GM23338 (cell line): ENCODE measurements at regions not wholly inside any gene's neighbourhood (a gene's known extent, or its start where the extent isn't known, plus 50 kb on each side); places are given as distances from the start of the nearest gene placed in this dataset.

Source experiments
- CTCF ChIP-seq, 2 experiments: fragments of 200-600 bp in 1 of 2; sonication (generic) in 1 of 2; conservative IDR thresholded peaks; 2 replicates each; pipeline versions ENCODE4 v1.5.1 to v1.6.1; 2016 to 2017; ENCODE audit warnings: antibody characterized with exemption in 2 of 2, low read depth in 2 of 2, mild to moderate bottlenecking in 2 of 2, moderate library complexity in 1 of 2
- ETS1 ChIP-seq: IDR thresholded peaks from 2 replicates; pipeline ENCODE4 v1.6.1; 2016; ENCODE audit warnings: antibody characterized with exemption
- EZH2phosphoT487 ChIP-seq: fragments of 200-600 bp; sonication (generic); IDR thresholded peaks from one replicate; pipeline ENCODE4 v1.8.1; 2018; ENCODE audit warnings: antibody characterized with exemption; ENCODE audit not compliant: unreplicated experiment
- JUNB ChIP-seq: IDR thresholded peaks from one replicate; pipeline ENCODE4 v1.6.1; 2016; ENCODE audit warnings: antibody characterized with exemption; ENCODE audit not compliant: unreplicated experiment
- NANOG ChIP-seq: IDR thresholded peaks from 2 replicates; pipeline ENCODE4 v1.6.1; 2016; ENCODE audit warnings: antibody characterized with exemption, borderline replicate concordance
- POLR2AphosphoS5 ChIP-seq: IDR thresholded peaks from 2 replicates; pipeline ENCODE4 v1.6.1; 2016; ENCODE audit warnings: antibody characterized with exemption, low read depth
- STAT1 ChIP-seq: IDR thresholded peaks from one replicate; pipeline ENCODE4 v1.6.1; 2016; ENCODE audit warnings: antibody characterized with exemption; ENCODE audit not compliant: unreplicated experiment
- ZNF114 ChIP-seq: fragments of 250-450 bp; sonication (Bioruptor Pico); IDR thresholded peaks from 2 replicates; pipeline ENCODE4 v1.5.0; 2020; ENCODE audit warnings: mild to moderate bottlenecking, moderate library complexity
- ZNF331 ChIP-seq: fragments of 250-450 bp; sonication (Bioruptor Pico); IDR thresholded peaks from 2 replicates; pipeline ENCODE4 v1.5.0; 2020; ENCODE audit warnings: low read depth, mild to moderate bottlenecking, moderate library complexity
- TF ChIP-seq, protein P1 (sequence below): fragments of 250-450 bp; sonication (Bioruptor Pico); IDR thresholded peaks from 2 replicates; pipeline ENCODE4 v1.5.0; 2020; ENCODE audit warnings: mild to moderate bottlenecking, moderate library complexity

GRCh38 chr3:124610130-124610529 is 120.1 kb upstream of the UMPS start (continued):
- TF ChIP-seq, protein P1, sequence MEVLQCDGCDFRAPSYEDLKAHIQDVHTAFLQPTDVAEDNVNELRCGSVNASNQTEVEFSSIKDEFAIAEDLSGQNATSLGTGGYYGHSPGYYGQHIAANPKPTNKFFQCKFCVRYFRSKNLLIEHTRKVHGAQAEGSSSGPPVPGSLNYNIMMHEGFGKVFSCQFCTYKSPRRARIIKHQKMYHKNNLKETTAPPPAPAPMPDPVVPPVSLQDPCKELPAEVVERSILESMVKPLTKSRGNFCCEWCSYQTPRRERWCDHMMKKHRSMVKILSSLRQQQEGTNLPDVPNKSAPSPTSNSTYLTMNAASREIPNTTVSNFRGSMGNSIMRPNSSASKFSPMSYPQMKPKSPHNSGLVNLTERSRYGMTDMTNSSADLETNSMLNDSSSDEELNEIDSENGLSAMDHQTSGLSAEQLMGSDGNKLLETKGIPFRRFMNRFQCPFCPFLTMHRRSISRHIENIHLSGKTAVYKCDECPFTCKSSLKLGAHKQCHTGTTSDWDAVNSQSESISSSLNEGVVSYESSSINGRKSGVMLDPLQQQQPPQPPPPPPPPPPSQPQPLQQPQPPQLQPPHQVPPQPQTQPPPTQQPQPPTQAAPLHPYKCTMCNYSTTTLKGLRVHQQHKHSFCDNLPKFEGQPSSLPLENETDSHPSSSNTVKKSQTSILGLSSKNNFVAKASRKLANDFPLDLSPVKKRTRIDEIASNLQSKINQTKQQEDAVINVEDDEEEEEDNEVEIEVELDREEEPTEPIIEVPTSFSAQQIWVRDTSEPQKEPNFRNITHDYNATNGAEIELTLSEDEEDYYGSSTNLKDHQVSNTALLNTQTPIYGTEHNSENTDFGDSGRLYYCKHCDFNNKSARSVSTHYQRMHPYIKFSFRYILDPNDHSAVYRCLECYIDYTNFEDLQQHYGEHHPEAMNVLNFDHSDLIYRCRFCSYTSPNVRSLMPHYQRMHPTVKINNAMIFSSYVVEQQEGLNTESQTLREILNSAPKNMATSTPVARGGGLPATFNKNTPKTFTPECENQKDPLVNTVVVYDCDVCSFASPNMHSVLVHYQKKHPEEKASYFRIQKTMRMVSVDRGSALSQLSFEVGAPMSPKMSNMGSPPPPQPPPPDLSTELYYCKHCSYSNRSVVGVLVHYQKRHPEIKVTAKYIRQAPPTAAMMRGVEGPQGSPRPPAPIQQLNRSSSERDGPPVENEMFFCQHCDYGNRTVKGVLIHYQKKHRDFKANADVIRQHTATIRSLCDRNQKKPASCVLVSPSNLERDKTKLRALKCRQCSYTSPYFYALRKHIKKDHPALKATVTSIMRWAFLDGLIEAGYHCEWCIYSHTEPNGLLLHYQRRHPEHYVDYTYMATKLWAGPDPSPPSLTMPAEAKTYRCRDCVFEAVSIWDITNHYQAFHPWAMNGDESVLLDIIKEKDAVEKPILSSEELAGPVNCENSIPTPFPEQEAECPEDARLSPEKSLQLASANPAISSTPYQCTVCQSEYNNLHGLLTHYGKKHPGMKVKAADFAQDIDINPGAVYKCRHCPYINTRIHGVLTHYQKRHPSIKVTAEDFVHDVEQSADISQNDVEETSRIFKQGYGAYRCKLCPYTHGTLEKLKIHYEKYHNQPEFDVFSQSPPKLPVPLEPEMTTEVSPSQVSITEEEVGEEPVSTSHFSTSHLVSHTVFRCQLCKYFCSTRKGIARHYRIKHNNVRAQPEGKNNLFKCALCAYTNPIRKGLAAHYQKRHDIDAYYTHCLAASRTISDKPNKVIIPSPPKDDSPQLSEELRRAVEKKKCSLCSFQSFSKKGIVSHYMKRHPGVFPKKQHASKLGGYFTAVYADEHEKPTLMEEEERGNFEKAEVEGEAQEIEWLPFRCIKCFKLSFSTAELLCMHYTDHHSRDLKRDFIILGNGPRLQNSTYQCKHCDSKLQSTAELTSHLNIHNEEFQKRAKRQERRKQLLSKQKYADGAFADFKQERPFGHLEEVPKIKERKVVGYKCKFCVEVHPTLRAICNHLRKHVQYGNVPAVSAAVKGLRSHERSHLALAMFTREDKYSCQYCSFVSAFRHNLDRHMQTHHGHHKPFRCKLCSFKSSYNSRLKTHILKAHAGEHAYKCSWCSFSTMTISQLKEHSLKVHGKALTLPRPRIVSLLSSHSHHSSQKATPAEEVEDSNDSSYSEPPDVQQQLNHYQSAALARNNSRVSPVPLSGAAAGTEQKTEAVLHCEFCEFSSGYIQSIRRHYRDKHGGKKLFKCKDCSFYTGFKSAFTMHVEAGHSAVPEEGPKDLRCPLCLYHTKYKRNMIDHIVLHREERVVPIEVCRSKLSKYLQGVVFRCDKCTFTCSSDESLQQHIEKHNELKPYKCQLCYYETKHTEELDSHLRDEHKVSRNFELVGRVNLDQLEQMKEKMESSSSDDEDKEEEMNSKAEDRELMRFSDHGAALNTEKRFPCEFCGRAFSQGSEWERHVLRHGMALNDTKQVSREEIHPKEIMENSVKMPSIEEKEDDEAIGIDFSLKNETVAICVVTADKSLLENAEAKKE (CRISPR knock-in tag) = no peak
- TF ChIP-seq CTCF (conservative IDR thresholded peaks at IDR 0.05; ENCODE audit: low read depth in 2 of 2) (no peak), EZH2phosphoT487 (no peak), POLR2AphosphoS5 (no peak), ETS1 (no peak), STAT1 (no peak), ZNF114 (CRISPR knock-in tag) (no peak), JUNB (no peak), NANOG (no peak), ZNF331 (CRISPR knock-in tag) (no peak)
